ENCODE measurements at regions not wholly inside any gene's neighbourhood (a gene's known extent, or its start where the extent isn't known, plus 50 kb on each side); places are given as distances from the start of the nearest gene placed in this dataset.

DNA sequence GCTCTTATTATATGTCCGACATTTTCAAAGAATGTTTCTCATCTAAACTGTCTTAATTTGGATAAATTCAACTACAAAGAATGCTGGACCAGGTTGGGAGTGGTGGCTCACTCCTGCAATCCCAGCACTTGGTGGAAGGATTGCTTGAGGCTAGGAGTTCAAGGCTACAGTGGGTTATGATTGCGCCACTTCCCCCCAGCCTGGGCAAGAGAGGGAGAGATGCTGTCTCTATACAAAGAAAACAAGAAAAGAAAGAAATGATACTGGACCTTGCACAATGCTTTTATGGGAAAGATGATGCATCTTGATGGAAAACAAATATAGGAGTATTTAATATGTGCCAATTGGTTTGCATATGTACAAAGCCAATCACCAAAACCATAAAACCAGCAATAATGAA, 296.7 kb downstream of the LPIN1 start:
- peaks cover 28% of the 10 kb centered on the region for H3K36me3 Mint-ChIP-seq (ENCODE audit: low read depth)
- TF ChIP-seq, protein P1, sequence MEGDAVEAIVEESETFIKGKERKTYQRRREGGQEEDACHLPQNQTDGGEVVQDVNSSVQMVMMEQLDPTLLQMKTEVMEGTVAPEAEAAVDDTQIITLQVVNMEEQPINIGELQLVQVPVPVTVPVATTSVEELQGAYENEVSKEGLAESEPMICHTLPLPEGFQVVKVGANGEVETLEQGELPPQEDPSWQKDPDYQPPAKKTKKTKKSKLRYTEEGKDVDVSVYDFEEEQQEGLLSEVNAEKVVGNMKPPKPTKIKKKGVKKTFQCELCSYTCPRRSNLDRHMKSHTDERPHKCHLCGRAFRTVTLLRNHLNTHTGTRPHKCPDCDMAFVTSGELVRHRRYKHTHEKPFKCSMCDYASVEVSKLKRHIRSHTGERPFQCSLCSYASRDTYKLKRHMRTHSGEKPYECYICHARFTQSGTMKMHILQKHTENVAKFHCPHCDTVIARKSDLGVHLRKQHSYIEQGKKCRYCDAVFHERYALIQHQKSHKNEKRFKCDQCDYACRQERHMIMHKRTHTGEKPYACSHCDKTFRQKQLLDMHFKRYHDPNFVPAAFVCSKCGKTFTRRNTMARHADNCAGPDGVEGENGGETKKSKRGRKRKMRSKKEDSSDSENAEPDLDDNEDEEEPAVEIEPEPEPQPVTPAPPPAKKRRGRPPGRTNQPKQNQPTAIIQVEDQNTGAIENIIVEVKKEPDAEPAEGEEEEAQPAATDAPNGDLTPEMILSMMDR (IDR thresholded peaks at IDR 0.05) = no peak
- peaks cover 35% of the 10 kb centered on the region for H3K9me3 Mint-ChIP-seq

DNA sequence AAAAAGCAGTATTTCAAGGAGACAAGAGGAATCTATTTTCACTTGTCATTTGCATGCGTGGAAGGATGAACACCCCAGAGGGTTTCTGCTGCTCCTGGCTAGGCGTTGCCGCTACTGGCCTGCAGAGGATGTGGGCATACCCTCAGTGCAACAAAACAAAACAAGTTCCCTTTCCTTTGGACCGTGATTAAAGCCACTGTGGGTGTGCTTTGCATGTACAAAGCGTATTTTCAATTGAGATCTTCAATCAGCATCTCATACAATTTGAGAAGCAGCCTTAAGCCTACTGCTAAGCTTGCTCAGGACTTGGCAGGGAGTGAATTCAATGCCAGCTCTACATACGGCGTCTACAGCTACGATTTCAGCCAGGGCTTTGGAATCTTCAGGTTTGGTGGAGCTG, 298.4 kb downstream of the LPIN1 start:
- Mint-ChIP-seq H3K4me1 (ENCODE audit: low read depth) (peaks cover 33% of the 10 kb centered on the region), H3K4me3 (no peak overlapping the region), H3K27me3 (ENCODE audit: insufficient read depth) (peaks cover 2% of the 10 kb centered on the region), H3K9me3 (peaks cover 19% of the 10 kb centered on the region), H3K36me3 (ENCODE audit: low read depth) (peaks cover 14% of the 10 kb centered on the region), H3K27ac (no peak overlapping the region)
- TF ChIP-seq, protein P1 (IDR thresholded peaks at IDR 0.05) = no peak
- no peak for DNase-seq

More for the DNA sequence above, 296.7 kb downstream of the LPIN1 start:
- Mint-ChIP-seq H3K4me1 (ENCODE audit: low read depth) (peaks cover 24% of the 10 kb centered on the region), H3K27me3 (ENCODE audit: insufficient read depth) (peaks cover 4% of the 10 kb centered on the region), H3K27ac (no peak overlapping the region), H3K4me3 (no peak overlapping the region)
- DNase-seq = no peak

DNA sequence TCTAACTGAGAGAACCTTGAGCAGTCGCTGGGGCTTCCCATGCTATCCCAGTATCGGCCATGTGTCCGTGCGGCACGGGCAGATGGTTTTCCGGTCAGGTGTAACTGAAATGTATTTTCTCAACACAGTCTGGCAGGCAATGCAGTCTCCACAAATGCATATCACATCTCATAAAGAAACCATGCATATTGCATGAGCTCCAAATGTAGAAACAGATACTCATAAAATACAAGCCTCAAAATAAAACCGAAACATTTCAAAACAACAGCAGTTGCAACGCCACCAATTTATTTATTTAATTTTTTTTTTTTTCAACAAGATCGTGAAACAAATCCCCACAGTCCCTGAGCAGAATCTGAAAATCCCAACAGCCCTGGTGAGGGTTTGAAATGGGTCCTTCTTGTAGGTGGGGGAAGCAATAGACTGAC, 299.4 kb downstream of the LPIN1 start:
- no peak for DNase-seq
- peak overlapping the region; percentile 41; the same call in 1 of the 2 replicates for H3K4me3 Mint-ChIP-seq
- H3K27me3 Mint-ChIP-seq (ENCODE audit: insufficient read depth) = peaks cover 2% of the 10 kb centered on the region
- H3K4me1 Mint-ChIP-seq (ENCODE audit: low read depth) = peaks cover 44% of the 10 kb centered on the region
- peaks cover 9% of the 10 kb centered on the region; the same call in 1 of the 2 replicates for H3K9me3 Mint-ChIP-seq
- no peak overlapping the region for H3K27ac Mint-ChIP-seq
- TF ChIP-seq, protein P1 (IDR thresholded peaks at IDR 0.05) = no peak
- peaks cover 6% of the 10 kb centered on the region for H3K36me3 Mint-ChIP-seq (ENCODE audit: low read depth)

DNA sequence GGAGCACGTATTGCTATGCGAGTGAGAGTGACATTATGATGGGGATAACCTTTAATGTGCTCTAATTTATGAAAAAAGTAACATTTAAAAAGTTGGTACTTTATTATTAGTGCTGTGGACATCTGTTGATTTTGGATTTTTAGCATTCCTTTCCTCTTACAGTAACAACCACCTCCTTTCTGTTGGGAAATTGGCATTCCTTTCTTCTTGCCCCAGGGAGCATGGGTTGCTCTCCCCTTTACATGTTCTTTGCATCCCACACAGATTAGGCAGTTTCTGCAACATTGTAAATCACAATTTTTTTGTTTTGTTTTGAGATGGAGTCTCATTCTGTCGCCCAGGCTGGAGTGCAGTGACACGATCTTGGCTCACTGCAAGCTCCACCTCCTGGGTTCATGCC, 300.2 kb downstream of the LPIN1 start:
- H3K36me3 Mint-ChIP-seq (ENCODE audit: low read depth) = 0 out of 2 replicates have a peak, but pooled peaks cover 2% of the 10 kb centered on the region
- peaks cover 3% of the 10 kb centered on the region; the same call in 1 of the 2 replicates for H3K9me3 Mint-ChIP-seq
- TF ChIP-seq, protein P1 (IDR thresholded peaks at IDR 0.05) = no peak
- peak overlapping the region; percentile 41 for H3K4me3 Mint-ChIP-seq
- peak; percentile 49 for DNase-seq
- H3K4me1 Mint-ChIP-seq (ENCODE audit: low read depth) = peaks cover 49% of the 10 kb centered on the region
- 0 out of 2 replicates have a peak overlapping the region, but pooled peaks have one; percentile 2 for H3K27ac Mint-ChIP-seq
- peaks cover 2% of the 10 kb centered on the region for H3K27me3 Mint-ChIP-seq (ENCODE audit: insufficient read depth)

DNA sequence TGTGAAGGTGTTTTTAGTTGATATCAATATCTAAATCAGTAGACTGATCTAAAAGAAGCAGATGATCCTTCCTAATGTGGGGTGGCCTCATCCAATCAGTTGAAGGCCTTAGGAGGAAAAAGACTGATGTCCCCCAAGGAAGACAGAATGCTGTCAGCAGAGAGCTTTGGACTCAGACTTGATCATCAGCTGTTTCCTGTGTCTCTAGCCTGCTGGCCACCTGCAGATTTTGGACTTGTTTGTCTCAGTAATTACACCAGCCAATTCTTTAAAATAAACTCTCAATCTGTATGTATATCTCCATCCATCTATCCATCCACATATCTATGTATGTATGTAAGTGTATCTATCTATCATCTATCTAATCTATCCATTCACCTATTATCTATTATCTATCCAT, 301.3 kb downstream of the LPIN1 start:
- TF ChIP-seq, protein P1 (IDR thresholded peaks at IDR 0.05) = no peak
- Mint-ChIP-seq H3K4me3 (no peak overlapping the region), H3K36me3 (ENCODE audit: low read depth) (no peaks in the 10 kb centered on the region)

More for the DNA sequence above, 301.3 kb downstream of the LPIN1 start:
- Mint-ChIP-seq H3K27ac (no peak overlapping the region), H3K27me3 (ENCODE audit: insufficient read depth) (peaks cover 2% of the 10 kb centered on the region; the same call in 1 of the 2 replicates), H3K4me1 (ENCODE audit: low read depth) (peaks cover 55% of the 10 kb centered on the region), H3K9me3 (no peaks in the 10 kb centered on the region)
- no peak for DNase-seq

Measured in HFFc6 (cell line).